Body of pancreas (tissue), 4 donors: ENCODE measurements at regions not wholly inside any gene's neighbourhood (a gene's known extent, or its start where the extent isn't known, plus 50 kb on each side); places are given as distances from the start of the nearest gene placed in this dataset.

Experiments used
- ATAC-seq: fragments of 150-250 bp; one replicate; pipeline ENCODE4 v1.9.1; 2016
- DNase-seq, 4 donors: peaks; one replicate each; pipeline ENCODE4 v3.0.0-alpha.2; 2019
- H3K27ac ChIP-seq, 4 donors: fragments of 200-600 bp; sonication (generic); 1 replicate in 3 of 4; 2 replicates in 1 of 4; pipeline versions ENCODE4 v1.5.1 to v1.6.1; 2016 to 2019; ENCODE audit warnings: mild to moderate bottlenecking in 1 of 4, mixed read lengths in 1 of 4, moderate library complexity in 1 of 4
- H3K27me3 ChIP-seq, 2 donors: fragments of 200-600 bp; sonication (generic); one replicate each; pipeline ENCODE4 v1.6.0; 2016; ENCODE audit warnings: mild to moderate bottlenecking in 1 of 2
- H3K36me3 ChIP-seq, 2 donors: fragments of 200-600 bp; sonication (generic); replicated peaks in 1 of 2; 2 replicates each; pipeline ENCODE4 v1.5.1; 2016; ENCODE audit warnings: low read depth in 2 of 2; ENCODE audit not compliant: insufficient read depth in 1 of 2
- H3K4me1 ChIP-seq: fragments of 200-600 bp; sonication (generic); one replicate; pipeline ENCODE4 v1.6.0; 2016
- H3K4me3 ChIP-seq, 2 donors: fragments of 200-600 bp; sonication (generic); 1 replicate in 1 of 2; 2 replicates in 1 of 2; pipeline ENCODE4 v1.5.1; 2016 to 2019
- H3K9me3 ChIP-seq, 3 donors: fragments of 200-600 bp; sonication (generic); 1 replicate in 2 of 3; 2 replicates in 1 of 3; pipeline ENCODE4 v1.5.1; 2016
- POLR2A ChIP-seq, 3 donors: fragments of 450-650 bp; IDR thresholded peaks; one replicate each; pipeline ENCODE4 v1.6.1; 2016; ENCODE audit warnings: antibody characterized with exemption in 3 of 3, mild to moderate bottlenecking in 2 of 3
- WGBS, 2 donors: methylation state at CpG; one replicate each; pipeline ENCODE4 v1.1.5; 2017; 5-methylcytosine and 5-hydroxymethylcytosine counted together
- intact Hi-C: fragments of 100-400 bp; cut with DNase I; formaldehyde crosslinking; loops from one replicate; pipeline ENCODE4 v1.15.1; 2023
- TF ChIP-seq, protein P1 (sequence below), 7 experiments: fragments of 450-650 bp in 4 of 7; fragments of 200-600 bp in 3 of 7; sonication (generic) in 3 of 7; IDR thresholded peaks; one replicate each; pipeline ENCODE4 v1.5.1; 2016 to 2019; ENCODE audit warnings: antibody characterized with exemption in 7 of 7

DNA sequence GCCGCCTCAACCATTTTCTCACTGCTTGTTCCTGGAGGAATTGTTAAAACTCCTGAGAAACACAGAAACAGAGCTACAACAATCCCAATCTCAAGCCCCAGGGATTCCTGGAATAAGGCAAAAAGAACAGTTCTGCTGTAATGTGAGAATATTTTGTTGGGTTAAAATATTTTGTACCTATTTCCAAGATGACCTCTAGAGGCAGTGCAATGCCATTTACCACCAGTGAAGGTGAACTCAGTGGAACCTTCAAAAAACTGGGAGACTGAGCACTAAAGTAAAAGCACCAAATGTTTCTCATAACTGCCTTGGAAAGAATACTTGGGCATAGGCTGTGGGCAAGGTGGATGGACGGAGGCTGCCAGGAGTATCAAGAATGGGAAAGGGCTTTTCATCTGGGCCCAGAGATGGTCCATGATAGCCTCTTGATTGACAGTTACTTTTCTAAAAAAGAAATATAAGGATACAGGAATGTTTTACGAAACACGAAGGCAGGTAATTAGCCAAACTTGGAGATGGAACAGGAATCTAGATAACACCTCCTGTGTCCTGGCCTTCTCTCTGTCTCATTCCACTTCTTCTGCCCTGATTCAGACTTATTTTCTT lies 334.0 kb upstream of the FLRT2 start:
- Histone ChIP-seq H3K27me3 (no peaks in the 10 kb centered on the region), H3K27ac (no peak overlapping the region), H3K4me3 (no peak overlapping the region), H3K36me3 (no peaks in the 10 kb centered on the region), H3K4me1 (no peaks in the 10 kb centered on the region), H3K9me3 (no peaks in the 10 kb centered on the region)
- ATAC-seq = peak; percentile 53
- intact Hi-C loops = no loop called here
- TF ChIP-seq, protein P1, sequence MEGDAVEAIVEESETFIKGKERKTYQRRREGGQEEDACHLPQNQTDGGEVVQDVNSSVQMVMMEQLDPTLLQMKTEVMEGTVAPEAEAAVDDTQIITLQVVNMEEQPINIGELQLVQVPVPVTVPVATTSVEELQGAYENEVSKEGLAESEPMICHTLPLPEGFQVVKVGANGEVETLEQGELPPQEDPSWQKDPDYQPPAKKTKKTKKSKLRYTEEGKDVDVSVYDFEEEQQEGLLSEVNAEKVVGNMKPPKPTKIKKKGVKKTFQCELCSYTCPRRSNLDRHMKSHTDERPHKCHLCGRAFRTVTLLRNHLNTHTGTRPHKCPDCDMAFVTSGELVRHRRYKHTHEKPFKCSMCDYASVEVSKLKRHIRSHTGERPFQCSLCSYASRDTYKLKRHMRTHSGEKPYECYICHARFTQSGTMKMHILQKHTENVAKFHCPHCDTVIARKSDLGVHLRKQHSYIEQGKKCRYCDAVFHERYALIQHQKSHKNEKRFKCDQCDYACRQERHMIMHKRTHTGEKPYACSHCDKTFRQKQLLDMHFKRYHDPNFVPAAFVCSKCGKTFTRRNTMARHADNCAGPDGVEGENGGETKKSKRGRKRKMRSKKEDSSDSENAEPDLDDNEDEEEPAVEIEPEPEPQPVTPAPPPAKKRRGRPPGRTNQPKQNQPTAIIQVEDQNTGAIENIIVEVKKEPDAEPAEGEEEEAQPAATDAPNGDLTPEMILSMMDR (IDR thresholded peaks at IDR 0.05) = peak; percentile 52 to 73 (median 55)
- no peak for TF ChIP-seq POLR2A (IDR thresholded peaks at IDR 0.05)
- peak in 3 of 4 donors; percentile 10 to 20 (median 14) for DNase-seq
- 75 to 76% methylated on average over 4 of the region's 4 CpGs for WGBS, 2 donors

DNA sequence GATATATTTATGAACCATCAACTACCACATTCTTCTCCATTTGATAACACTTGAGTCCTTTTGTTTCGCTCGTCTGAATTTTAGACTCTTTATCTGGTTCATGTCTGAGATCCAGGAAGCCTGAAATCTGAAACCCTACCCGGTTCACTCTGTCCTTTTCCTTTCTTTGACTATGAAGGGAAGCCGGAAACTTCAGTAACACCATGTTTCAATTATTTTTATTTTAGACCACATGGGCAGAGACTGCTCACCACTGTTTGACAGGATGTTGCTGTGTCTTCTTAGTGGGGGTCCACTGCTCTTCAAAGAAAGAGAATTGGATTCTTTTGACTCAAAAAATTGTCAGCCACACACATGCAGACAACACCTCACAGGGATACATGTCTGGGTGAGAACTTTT lies 331.9 kb upstream of the FLRT2 start:
- no peaks in the 10 kb centered on the region for H3K4me1 ChIP-seq
- H3K36me3 ChIP-seq = no peaks in the 10 kb centered on the region
- TF ChIP-seq, protein P1 (IDR thresholded peaks at IDR 0.05) = no peak
- no peak for TF ChIP-seq POLR2A (IDR thresholded peaks at IDR 0.05)
- no peaks in the 10 kb centered on the region for H3K27me3 ChIP-seq
- H3K9me3 ChIP-seq = no peaks in the 10 kb centered on the region
- 82 to 95% methylated on average over 4 of the region's 4 CpGs for WGBS, 2 donors
- no peak overlapping the region for H3K27ac ChIP-seq
- ATAC-seq (no peak), DNase-seq (no peak)
- intact Hi-C loops = no loop called here
- no peak overlapping the region for H3K4me3 ChIP-seq

DNA sequence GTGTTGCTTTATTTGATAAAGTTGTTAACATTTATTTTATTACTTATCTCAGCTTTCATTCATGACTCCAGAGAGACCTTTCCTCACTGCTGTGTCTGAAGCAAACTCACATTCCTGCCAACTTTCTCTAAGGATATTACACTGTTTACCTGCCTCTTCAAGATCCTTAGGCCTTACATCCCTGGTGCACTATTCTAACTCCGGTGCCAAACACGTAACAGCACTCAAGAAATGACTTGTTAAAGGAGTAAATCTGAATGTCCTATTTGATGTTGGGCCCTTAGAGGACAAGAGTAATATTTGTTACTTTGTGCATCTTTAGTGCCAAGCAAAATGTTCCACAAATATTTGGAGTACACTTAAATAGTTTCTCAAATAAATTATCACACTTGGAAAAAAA lies 324.1 kb upstream of the FLRT2 start:
- 96 to 98% methylated on average over 2 of the region's 2 CpGs for WGBS, 2 donors
- intact Hi-C loops = no loop called here
- H3K4me3 ChIP-seq = no peak overlapping the region
- no peaks in the 10 kb centered on the region for H3K27me3 ChIP-seq
- H3K36me3 ChIP-seq = no peaks in the 10 kb centered on the region
- H3K4me1 ChIP-seq = no peaks in the 10 kb centered on the region
- no peak for ATAC-seq
- H3K27ac ChIP-seq = no peak overlapping the region
- DNase-seq = no peak
- H3K9me3 ChIP-seq = no peaks in the 10 kb centered on the region
- TF ChIP-seq POLR2A (IDR thresholded peaks at IDR 0.05) = no peak
- TF ChIP-seq, protein P1 (IDR thresholded peaks at IDR 0.05) = no peak

DNA sequence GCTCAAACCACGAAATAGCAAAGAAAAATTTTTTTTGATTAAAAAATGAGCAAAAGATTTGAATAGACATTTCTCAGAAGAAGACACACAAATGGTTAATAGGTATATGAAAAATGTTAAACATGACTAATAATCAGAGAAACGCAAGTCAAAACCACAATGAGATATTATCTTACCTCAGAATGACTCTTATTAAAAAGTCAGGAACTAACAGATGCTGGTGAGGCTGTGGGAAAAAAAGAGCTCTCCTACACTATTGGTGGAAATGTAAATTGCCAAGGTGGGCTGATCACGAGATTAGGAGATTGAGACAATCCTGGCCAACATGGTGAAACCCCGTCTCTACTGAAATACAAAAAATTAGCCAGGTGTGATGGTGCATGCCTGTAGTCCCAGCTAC lies 315.5 kb upstream of the FLRT2 start:
- DNase-seq = no peak
- Histone ChIP-seq H3K36me3 (no peaks in the 10 kb centered on the region), H3K27ac (no peak overlapping the region), H3K9me3 (no peaks in the 10 kb centered on the region), H3K27me3 (no peaks in the 10 kb centered on the region), H3K4me3 (no peak overlapping the region), H3K4me1 (no peaks in the 10 kb centered on the region)
- no peak for TF ChIP-seq POLR2A (IDR thresholded peaks at IDR 0.05)
- TF ChIP-seq, protein P1 (IDR thresholded peaks at IDR 0.05) = no peak
- ATAC-seq = no peak
- 59% methylated on average over 4 of the region's 4 CpGs for WGBS, 2 donors
- intact Hi-C loops = no loop called here

DNA sequence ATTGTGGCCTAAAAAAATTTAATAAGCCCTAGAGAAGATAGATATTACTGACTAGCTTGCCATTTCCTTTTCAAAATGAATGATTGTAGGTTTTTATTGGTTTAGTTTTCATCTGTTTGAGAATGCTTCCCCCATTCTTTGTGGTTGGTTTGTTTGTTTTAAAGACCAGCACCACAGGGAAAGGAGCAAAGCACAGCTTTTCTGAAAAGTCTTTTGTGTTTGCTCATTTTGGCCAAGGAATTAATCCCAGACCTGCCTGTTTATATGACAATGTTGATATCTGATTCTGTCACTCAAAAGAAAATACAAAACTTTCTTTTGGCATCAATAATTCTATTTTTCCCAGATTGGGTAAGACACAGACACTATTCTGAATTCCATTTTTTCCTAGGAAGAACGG lies 312.5 kb upstream of the FLRT2 start:
- H3K9me3 ChIP-seq = no peaks in the 10 kb centered on the region
- no peak overlapping the region for H3K4me3 ChIP-seq
- no peak overlapping the region for H3K27ac ChIP-seq
- 97 to 98% methylated on average over 1 of the region's 1 CpG for WGBS, 2 donors
- TF ChIP-seq POLR2A (IDR thresholded peaks at IDR 0.05) = no peak
- TF ChIP-seq, protein P1 (IDR thresholded peaks at IDR 0.05) = no peak
- intact Hi-C loops = no loop called here
- ATAC-seq (no peak), DNase-seq (no peak)
- no peaks in the 10 kb centered on the region for H3K27me3 ChIP-seq
- H3K36me3 ChIP-seq = no peaks in the 10 kb centered on the region
- no peaks in the 10 kb centered on the region for H3K4me1 ChIP-seq
